ENCODE measurements at regions not wholly inside any gene's neighbourhood (a gene's known extent, or its start where the extent isn't known, plus 50 kb on each side); places are given as distances from the start of the nearest gene placed in this dataset.

GRCh38 chr11:110921742-110922521 lies 209.7 kb upstream of the ARHGAP20 start (continued):
- TF ChIP-seq, protein P1, sequence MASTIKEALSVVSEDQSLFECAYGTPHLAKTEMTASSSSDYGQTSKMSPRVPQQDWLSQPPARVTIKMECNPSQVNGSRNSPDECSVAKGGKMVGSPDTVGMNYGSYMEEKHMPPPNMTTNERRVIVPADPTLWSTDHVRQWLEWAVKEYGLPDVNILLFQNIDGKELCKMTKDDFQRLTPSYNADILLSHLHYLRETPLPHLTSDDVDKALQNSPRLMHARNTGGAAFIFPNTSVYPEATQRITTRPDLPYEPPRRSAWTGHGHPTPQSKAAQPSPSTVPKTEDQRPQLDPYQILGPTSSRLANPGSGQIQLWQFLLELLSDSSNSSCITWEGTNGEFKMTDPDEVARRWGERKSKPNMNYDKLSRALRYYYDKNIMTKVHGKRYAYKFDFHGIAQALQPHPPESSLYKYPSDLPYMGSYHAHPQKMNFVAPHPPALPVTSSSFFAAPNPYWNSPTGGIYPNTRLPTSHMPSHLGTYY (CRISPR knock-in tag; IDR thresholded peaks at IDR 0.05): no peak
- no peak for TF ChIP-seq ZNF416 (CRISPR knock-in tag; IDR thresholded peaks at IDR 0.05)
- TF ChIP-seq NFYB (CRISPR knock-in tag; conservative IDR thresholded peaks at IDR 0.05; ENCODE audit: low read depth): no peak

- no peak overlapping the region for H3K27ac Mint-ChIP-seq
- TF ChIP-seq, protein P2, sequence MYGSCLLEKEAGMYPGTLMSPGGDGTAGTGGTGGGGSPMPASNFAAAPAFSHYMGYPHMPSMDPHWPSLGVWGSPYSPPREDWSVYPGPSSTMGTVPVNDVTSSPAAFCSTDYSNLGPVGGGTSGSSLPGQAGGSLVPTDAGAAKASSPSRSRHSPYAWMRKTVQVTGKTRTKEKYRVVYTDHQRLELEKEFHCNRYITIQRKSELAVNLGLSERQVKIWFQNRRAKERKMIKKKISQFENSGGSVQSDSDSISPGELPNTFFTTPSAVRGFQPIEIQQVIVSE (CRISPR knock-in tag; IDR thresholded peaks at IDR 0.05; ENCODE audit: borderline replicate concordance): no peak
- no peak for TF ChIP-seq JAZF1 (CRISPR knock-in tag; IDR thresholded peaks at IDR 0.05)
- no peak for TF ChIP-seq EMX1 (CRISPR knock-in tag; IDR thresholded peaks at IDR 0.05)
- TF ChIP-seq CREM (CRISPR knock-in tag; IDR thresholded peaks at IDR 0.05): no peak
- no peak for TF ChIP-seq ATF1 (CRISPR knock-in tag; IDR thresholded peaks at IDR 0.05)
- TF ChIP-seq TEAD1 (CRISPR knock-in tag; IDR thresholded peaks at IDR 0.05): no peak
- no peak for TF ChIP-seq MYBL2 (CRISPR knock-in tag; IDR thresholded peaks at IDR 0.05)
- TF ChIP-seq ATF6 (CRISPR knock-in tag; IDR thresholded peaks at IDR 0.05): no peak
- no peaks in the 10 kb centered on the region; the same call in 1 of the 2 replicates for H3K36me3 Mint-ChIP-seq
- no peak for ATAC-seq
- H3K9me3 Mint-ChIP-seq: peaks cover 33% of the 10 kb centered on the region
- H3K4me1 Mint-ChIP-seq: 0 out of 2 replicates have a peak, but pooled peaks cover 4% of the 10 kb centered on the region
- no peak for DNase-seq (ENCODE audit: low spot score)
- POLR2A ChIA-PET: no interaction called here
- CTCF ChIA-PET: no interaction called here
- H3K27me3 Mint-ChIP-seq (ENCODE audit: low read depth): no peaks in the 10 kb centered on the region
- no peak overlapping the region for H3K4me3 Mint-ChIP-seq
These were observed 207.1 kb upstream of the ARHGAP20 start for GRCh38 chr11:110919241-110919922.

DNA sequence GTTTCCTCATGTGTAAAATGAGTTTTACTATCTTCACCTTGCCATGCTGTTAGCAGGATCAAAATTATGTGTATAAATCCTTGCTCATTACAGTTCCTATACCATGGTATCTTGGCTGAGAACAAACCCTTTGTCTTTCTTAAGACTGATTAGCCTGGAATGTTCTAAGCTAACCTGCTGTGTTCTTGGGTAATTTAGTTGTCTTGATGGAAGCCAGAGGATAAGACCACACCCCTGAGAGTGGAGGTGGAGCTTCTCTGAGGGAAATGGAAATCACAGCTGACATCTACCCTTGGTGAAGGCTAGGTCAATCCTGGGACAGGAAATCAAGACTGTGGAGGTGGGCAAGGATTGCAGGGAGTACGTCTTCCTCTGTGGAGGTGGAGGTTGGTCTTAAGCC lies 206.1 kb upstream of the ARHGAP20 start:
- Mint-ChIP-seq H3K27me3 (ENCODE audit: low read depth) (no peaks in the 10 kb centered on the region), H3K4me1 (0 out of 2 replicates have a peak, but pooled peaks cover 4% of the 10 kb centered on the region)
- ATAC-seq: no peak; the same call in 1 of the 2 replicates
- TF ChIP-seq TP53 (CRISPR knock-in tag; IDR thresholded peaks at IDR 0.05): no peak
- TF ChIP-seq TCF7 (CRISPR knock-in tag; IDR thresholded peaks at IDR 0.05; ENCODE audit: low read depth): no peak
- no peak for TF ChIP-seq TEAD4 (CRISPR knock-in tag; IDR thresholded peaks at IDR 0.05)
- TF ChIP-seq GRHL2 (CRISPR knock-in tag; IDR thresholded peaks at IDR 0.05; ENCODE audit: insufficient replicate concordance, severe bottlenecking): no peak
- TF ChIP-seq ZNF138 (CRISPR knock-in tag; conservative IDR thresholded peaks at IDR 0.05): no peak
- no peak for TF ChIP-seq ATF6 (CRISPR knock-in tag; IDR thresholded peaks at IDR 0.05)
- TF ChIP-seq, protein P2 (CRISPR knock-in tag; IDR thresholded peaks at IDR 0.05; ENCODE audit: borderline replicate concordance): no peak
- TF ChIP-seq, protein P3, sequence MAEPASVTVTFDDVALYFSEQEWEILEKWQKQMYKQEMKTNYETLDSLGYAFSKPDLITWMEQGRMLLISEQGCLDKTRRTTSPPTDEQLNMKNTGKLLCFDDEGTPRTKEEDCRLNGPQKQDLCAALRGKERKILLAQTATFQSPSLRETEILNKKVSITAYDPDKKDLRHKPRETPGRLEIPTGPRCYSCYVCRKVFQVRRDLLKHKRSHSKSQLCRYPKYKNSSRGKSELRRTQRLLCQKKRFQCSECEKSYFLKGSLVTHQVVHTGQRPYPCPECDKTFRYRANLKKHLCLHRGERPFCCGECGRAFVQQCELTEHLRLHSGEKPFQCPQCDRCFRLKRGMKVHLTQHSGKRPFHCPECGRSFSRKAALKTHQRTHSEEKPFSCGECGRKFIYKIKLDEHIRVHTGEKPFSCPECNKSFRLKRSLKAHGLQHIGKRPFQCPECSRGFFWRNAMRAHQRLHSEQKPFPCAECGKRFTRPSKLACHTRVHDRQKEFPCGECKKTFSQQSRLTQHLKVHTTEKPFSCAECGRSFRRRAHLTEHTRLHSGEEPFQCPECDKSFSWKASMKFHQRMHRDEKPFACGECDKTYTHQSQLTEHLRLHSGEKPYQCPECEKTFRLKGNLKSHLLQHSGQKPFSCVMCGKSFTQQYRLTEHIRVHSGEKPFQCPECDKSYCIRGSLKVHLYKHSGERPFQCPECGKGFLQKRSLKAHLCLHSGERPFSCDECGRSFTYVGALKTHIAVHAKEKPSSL (CRISPR knock-in tag; conservative IDR thresholded peaks at IDR 0.05): no peak
- TF ChIP-seq RORB (CRISPR knock-in tag; IDR thresholded peaks at IDR 0.05): no peak
- TF ChIP-seq NR2C2 (CRISPR knock-in tag; IDR thresholded peaks at IDR 0.05): no peak
- TF ChIP-seq CREM (CRISPR knock-in tag; IDR thresholded peaks at IDR 0.05): no peak
- TF ChIP-seq, protein P4, sequence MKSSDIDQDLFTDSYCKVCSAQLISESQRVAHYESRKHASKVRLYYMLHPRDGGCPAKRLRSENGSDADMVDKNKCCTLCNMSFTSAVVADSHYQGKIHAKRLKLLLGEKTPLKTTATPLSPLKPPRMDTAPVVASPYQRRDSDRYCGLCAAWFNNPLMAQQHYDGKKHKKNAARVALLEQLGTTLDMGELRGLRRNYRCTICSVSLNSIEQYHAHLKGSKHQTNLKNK (CRISPR knock-in tag; IDR thresholded peaks at IDR 0.05): no peak
- TF ChIP-seq ZNF121 (CRISPR knock-in tag; IDR thresholded peaks at IDR 0.05): no peak

More for the DNA sequence above, 206.1 kb upstream of the ARHGAP20 start:
- Mint-ChIP-seq H3K9me3 (peaks cover 33% of the 10 kb centered on the region), H3K27ac (peak overlapping the region; percentile 58; the same call in 1 of the 2 replicates), H3K36me3 (no peaks in the 10 kb centered on the region; the same call in 1 of the 2 replicates), H3K4me3 (no peak overlapping the region)
- CTCF ChIA-PET: no interaction called here
- POLR2A ChIA-PET: no interaction called here
- DNase-seq (ENCODE audit: low spot score): no peak
